NCI-H2227 (cell line): ENCODE measurements at regions not wholly inside any gene's neighbourhood (a gene's known extent, or its start where the extent isn't known, plus 50 kb on each side); places are given as distances from the start of the nearest gene placed in this dataset.
A peak's percentile ranks its signal among the peaks of the same experiment; 100 is the strongest.

Experiments
- DNase-seq: peaks from one replicate; lab custom pipeline; 2025; ENCODE audit not compliant: unreplicated experiment; lab: John Stamatoyannopoulos, UW

DNA sequence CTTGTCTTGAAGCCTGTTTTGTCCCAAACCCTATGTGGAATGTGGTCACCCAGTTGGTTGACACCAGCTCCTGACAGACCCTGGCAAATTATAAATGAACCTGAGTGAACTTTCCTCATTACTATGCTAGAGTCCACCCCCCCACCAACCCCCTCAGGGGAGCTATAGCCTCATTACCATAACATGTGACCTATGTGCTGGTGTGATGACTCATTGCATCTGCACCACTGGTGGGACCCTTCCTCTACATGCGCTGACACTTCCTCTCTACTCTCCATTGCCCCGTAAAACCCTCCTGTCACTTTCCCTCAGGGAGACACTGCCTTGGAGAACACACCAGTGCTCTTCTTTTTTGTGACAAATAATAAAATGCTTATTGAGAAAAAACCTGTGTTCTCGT is 105.0 kb upstream of the SESN3 start:
- DNase-seq, result no peak

DNA sequence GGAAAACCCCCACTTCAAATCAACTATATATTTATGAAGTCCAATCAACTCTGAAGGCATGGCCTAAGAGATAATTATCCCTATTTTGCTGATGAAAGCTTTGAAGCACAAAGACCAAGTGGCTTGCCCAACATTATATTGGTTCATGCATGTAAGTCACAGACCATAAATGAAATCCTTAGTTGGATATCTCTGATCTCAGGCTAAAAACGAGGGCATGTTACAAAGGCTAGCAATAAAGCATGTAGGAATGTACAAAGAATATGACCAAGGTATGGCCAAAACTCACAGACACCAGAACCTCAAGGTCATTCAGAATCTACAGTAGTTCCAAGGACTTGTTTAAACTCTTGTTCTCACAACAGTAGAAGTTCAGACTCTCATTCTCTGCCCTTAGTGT is 100.2 kb upstream of the SESN3 start:
- no peak for DNase-seq

DNA sequence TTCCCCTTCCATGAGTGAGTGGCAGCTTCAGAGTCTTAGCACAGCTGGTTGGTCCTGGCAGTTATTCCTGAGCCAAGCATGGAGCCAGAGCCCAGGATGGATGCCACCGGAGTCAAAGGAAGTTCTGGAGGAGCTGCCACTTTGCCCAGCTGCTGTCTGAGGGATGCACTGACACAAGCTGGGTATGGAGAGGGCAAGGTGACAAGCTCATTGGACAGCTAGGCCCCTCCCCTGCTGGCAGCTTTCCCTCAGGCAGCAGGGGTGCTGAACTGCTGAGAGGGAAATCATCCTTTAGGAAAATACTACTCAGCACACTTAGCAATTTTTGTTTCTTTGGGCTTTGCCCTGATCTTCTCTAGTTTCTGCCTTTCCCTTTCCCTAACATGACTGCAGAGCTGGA is 99.3 kb upstream of the SESN3 start:
- DNase-seq, result no peak

DNA sequence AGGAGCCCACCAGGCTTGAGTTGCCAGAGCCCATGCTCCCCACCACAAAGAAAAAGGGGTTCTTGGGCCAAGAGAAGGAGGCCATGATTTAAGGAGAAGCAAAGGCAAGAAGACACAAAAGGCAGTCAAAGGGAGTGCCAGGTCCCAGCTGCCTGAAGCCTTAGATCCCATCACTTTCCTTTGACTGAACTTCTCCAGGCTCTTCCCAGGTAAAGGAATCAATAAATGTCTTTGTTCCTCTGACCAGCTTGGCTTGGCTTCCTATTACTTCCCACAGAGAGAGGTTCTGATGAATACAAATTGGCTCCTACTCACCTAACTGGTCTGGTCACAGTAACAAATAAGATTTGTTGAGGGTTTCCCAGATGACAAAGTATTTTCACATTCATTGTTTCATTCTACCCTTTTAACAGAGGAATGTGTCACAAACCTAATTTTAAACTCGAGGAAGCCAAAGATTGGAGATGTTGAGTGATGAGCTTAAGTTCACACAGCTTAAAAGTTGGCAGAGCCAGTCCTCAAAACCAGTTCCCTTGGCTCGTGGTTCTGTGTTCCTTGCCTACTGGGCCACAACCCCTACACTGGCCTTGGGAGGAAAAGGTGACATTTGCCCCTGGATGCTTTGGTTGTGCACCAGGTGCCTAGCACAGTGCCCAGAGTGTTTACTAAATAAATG is 96.4 kb upstream of the SESN3 start:
- DNase-seq, result no peak

DNA sequence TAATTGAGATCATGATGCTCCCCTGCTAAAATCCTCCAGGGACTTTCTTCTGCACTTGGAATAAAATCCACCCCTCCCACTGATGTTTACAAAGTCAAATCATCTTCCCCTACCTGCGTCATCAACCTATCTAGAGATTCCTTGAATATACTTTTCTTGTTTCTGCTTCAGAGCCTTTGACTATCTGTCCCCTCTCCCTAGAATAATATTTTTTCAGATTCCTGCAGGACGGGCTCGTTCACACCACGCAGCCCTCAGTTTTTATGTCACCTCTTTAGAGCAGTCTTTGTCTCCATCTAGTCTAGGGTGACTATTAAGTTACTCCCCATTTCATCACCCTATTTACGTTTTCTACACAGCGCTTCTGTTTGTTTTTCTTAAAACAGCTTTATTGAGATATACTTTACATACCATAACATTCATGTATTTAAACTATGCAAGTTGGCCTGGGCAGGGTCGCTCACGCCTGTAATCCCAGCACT is 94.8 kb upstream of the SESN3 start:
- DNase-seq, result no peak

DNA sequence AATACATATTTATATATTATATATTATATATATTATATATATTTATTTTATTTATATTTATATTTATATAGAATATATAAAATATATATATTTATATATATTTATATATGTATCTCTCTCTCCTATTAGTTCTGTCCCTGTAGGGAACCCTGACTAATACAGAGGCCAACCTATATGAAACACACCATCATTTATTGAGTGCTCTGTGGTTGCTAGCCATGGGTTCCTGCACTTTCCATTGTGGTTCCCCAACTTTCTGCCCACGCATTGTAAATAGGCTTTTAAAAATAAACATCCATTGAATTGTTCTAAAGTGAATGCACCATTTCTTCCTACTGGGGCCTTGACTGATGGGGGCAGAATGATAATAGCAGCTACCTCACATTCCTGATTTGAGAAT is 93.8 kb upstream of the SESN3 start:
- DNase-seq, result no peak

DNA sequence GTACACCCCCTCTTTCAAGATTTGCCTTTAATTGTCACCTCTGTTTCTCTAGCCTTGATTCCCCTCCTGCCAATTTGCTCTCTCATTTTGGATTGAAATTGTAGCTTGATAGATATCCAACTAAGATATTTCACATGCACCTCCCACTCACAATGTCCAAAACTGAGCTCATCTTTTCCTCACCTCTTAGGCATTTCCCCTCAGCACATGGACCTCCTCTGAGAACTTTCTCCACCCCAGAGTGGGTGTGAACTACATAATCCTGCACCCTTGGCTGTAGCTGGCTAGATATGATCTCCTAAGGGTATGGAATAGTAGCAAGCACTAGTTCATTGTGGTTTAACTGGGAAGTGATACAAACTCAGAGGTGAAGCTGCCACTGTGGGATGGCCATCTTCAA is 91.5 kb upstream of the SESN3 start:
- no peak for DNase-seq

DNA sequence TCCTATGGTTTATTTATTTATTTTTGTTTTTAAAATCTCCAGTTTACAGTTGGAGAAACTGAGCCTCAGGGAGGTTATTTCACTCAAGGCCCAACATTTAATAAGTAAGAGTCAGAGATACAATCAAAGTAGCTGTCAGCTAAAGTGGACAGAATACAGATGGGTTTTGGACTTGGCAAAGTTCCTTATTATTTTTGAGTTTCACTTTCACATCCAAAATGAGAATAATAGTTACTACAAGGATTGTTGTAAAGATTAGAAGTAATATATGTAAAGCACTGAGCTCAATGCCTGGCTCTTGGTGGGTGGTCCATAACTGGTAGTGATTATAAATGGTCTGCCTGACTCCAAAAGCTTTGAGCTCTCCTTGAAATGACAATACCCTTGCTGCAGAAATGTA is 87.5 kb upstream of the SESN3 start:
- no peak for DNase-seq

DNA sequence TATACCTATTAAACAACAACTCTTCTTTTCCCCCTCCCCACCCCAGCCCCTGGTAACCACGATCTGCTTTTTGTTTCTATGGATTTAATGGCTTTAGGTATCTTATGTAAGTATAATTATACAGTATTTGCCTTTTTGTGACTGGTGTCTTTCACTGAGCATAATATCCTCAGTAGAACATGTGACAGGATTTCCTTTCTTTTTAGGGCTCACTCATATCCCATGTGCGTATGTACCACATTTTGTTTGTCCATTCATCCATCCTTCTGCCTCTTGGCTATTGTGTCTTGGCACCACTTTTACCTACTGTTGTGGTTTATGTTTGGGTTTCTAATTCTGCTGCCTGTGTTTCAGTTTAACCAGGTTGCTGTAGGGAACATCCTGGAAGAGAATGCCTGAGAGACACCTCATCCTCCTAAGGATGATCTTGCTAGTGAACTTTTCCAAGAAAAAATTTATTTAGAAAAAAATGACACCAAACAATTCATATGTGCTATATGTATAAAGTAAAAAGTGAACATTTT is 77.6 kb upstream of the SESN3 start:
- no peak for DNase-seq

DNA sequence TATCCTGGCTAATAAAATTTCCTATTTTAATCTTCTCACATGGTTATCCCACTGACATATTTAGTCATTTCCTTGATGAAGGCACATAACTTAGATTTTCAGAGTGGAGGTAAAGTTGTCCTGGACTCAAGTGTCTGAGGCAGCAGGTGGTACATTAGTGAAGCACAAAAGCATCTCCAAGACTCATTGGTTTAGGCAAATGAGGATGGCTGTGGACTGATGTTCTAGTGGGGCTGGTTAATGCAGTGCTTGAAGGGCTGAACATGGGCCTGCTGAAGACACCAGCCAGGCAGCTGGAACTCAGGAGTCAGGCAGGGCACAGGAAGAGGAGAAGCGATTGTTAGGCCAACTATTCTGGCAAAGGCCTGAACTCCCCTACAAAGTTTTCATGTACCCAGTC is 76.3 kb upstream of the SESN3 start:
- no peak for DNase-seq

DNA sequence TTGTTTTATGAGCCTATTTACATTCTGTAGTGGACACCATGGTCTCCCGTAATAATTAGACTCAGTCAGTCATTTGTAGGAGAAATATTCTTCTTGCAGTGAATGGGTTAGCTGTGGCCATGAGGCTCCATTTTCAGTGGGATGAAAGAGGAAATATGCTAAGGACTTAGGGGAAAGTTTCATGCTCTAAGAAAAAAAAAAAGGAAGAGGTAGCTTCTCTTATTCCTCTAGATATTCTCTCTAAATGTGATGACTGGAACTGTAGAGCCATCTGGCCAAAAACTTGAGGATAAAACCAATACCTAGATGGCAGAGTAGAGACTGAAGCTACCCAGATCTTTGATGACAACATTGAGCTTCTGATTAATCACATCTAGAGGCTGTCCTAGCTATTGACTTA is 75.8 kb upstream of the SESN3 start:
- DNase-seq, result no peak

DNA sequence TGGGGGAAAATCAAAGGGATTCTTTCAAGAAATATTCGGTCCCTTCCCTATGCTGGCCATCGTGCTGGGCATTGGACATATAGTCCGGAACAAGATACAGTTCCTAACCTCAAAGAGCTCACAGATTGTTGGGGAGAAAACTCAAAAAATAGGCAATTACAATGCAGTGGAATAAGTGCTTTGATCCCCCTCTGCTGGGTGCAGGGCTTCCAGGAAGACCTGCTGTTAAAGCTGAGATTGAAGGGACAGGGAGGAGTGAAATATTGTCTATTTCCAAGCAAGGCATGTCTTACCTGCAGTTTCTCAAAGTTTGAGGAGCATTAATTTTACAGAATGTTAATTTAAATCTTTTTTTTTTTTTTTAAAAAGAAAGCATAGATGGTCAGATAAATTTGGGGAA is 75.1 kb upstream of the SESN3 start:
- no peak for DNase-seq

DNA sequence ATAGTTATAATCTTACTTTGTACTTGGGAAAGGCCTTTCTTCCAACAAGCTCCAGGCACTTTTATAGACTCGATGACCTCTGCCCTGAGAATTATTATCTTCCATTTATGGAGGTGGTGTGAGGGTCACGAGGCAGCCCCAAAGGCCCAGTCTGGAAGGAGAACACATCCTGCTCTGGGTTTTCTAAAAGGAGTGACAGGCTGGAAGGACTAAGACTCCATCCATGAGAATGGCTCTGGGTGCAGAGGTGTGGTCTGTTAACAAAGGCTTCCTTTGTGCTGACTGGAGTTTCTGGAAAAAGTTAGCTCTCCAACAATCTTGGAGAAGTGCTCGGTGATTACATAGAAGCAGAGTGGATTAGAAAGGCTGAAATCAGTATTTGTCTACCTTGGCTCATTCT is 74.7 kb upstream of the SESN3 start:
- no peak for DNase-seq

DNA sequence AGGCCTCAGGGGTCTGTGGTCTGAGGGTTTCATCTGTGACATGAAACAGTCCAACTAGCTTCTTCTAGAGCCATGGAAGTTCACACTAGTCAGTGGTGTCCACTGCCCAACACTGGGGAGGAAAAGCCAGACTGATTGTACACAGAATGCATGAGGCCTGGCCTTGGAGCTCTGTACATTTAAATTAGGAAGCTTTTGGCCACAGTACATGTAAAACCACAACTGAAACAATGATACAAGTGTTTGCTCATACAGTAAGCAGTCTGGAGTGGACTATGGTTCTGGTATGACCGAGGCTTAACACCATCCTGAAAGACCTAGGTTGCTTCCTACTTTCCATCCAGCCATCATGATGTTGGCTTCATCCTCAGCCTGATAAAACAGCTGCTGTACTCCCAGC is 73.8 kb upstream of the SESN3 start:
- DNase-seq, result no peak

DNA sequence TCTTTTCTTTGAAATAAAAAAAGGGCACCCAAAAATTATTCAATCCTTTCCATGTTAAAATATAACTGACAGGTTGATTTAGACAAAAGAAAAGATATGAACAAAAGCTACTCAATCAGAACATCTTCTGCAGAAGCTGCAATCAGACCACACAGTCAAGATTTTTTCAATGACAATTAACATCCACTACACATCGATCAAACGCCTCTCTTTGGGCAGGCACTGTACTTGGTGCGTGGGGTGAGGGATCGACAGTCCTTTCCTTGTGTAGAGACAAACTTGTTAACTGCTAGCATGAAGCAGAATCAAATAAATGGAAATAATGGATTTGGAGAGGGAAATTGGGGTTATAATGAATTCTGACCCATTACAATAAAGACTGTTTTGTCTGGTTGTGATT is 71.2 kb upstream of the SESN3 start:
- DNase-seq, result no peak

DNA sequence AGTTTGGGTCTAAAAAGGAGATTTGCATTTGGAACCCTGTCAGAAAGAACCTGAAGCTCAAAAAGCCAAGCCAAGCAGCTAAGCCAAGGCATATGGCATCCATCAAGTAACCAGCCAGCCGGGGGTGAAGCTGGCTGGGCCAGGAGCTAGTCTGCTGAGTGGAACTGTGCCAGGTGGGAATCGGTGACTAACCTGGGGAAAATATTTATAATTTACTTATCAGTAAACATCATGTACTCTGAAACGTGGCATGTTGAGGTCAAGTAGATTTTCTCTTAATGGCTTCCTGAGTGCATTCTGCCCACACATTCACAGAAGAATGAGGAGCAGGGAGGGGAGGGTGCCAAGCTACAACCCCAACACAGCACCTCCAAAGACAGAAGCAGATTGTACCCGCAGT is 70.5 kb upstream of the SESN3 start:
- no peak for DNase-seq

DNA sequence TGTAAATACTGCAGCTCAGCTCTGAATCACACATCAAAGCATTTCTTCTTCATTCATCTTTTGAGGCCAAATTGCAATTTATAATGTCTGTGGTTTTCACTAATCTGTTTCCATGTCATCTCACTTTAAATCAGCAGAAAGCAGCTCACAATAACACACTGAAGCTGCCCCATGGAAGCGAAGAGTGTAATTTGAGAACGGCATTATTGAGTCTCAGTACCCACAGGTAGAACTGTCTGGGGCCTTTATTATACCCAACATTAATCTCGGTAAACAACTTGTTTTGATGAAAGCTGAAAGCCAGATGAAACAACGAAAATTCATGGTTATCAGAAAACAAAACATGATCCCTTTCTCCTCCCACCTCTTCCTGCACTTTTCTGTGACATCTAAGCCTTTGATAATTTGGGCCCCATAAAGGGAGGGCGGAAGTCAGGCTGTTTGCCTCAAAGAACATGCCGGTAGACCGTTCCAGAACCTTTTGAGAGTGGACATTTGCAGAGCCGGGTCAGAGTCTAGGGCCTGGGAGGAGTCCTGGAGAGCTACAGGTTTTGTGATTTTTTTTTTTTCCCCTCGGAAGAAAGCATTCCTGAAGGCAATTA is 68.2 kb upstream of the SESN3 start:
- peak; percentile 15 for DNase-seq

DNA sequence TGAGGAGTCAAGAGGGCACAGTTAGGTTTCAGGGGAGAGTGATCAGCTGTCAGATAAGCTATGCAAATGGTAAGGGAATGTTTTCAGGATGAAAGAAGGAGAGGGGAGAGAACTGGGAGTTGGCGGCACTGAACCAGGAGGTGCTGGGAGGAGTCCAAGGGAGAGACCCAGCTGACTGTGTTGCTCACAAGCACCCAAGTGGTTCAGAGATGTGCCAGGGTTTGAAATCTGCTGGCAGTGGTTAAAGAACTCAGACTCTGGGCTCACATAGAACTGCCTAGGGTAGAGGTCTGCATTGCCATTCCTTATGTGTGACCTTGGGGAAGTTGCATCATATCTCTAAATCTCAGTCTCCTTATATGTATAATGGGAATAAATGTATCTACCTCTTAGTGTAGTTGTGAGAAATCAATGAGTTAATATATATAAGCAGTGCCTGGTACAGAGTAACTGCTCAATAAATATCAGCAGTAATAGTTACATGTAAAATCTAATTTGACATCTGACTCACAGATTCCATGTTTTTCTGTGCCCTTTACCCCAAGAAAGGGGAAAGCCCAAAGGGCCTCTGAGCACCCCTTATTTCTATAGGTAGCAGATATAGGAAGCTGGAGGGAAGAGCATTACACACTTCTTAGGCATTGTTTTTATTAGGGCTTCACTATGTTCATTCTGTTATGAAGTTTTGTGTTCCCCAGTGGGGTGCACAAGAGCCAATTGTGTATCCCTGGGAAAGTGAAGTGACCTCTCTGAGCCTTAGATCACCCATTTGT is 66.9 kb upstream of the SESN3 start:
- no peak for DNase-seq

DNA sequence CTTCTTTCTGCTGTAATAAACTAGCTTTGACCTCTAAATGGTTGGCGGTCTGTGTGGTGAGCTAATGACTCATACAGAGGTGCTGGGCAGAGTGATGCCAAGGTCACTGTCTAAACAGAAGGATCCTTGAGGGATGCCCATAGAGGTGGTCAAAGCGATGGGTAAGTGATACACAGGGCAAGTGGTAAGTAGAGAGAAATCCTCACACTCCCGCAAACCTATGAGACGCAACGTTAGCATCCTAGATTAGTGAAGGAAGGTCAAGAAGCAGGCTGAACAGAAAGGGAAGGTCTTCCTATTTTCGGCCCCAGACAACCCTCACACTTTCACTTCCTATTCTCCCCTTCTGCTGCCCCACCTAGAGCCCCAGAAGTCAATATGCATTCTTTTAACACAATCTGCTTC is 65.6 kb upstream of the SESN3 start:
- no peak for DNase-seq

DNA sequence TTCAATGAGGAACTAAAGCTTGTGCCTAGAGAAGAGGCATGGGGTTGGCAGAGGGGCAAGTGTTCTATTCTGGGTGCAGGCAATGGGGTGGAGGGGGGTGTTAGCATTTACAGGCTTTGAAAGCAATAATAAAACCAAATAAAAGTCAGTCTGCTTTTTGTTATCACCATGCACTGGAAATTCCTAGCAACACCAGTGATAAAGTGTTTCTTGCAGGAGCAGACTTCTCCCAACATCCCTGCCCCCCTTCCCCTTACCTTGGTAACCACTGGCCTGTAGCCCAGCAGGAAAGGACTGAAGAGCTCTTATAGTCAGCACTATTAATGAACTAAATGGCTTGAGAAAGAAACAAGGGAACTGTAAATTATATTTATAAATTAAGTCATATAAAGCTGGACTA is 65.2 kb upstream of the SESN3 start:
- DNase-seq, result no peak

DNA sequence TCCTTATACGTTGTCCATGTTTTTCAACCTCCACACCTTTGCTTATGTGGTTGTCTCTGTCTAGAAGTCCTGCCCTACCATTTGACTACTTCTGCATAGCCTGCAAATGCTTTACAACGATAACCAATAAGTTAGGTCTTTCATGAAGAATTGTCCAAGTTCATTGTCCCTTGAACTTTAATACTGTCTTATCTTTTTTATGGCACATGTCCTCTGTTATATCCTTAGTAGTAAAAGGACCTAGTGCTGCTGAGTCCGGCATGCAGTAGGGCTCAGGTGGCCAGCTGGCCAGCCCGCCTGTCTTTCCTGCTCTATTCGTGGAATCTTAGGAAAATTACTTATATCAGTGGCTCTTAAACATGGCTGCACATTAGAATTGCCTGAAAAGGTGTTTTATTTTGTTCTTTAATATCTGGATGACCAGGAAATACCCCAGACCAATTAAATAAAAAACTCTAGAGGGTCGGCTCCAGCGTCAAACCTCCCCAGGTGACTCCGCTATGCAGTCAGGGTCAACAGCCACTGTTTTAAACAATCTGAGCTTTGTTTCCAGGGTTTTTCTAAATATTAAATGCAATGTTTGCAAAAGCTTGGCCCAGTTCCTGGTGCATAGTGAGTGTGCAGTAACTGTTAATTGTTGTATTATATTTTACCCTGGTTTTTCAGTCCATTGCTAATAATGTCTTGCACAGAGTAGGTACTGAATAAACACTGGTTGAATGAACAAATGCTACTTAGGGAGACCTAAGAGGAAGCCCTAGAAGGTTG is 64.6 kb upstream of the SESN3 start:
- DNase-seq, result no peak
